Lower leg skin (tissue), 3 donors: ENCODE measurements at regions not wholly inside any gene's neighbourhood (a gene's known extent, or its start where the extent isn't known, plus 50 kb on each side); places are given as distances from the start of the nearest gene placed in this dataset.

ENCODE experiments used
- POLR2A ChIP-seq, 2 donors: fragments of 450-650 bp; IDR thresholded peaks; one replicate each; pipeline ENCODE4 v1.6.1; 2016 to 2017; ENCODE audit warnings: antibody characterized with exemption in 2 of 2, mild to moderate bottlenecking in 1 of 2, moderate library complexity in 1 of 2
- TF ChIP-seq, protein P1 (sequence below), 3 donors: fragments of 450-650 bp; IDR thresholded peaks; one replicate each; pipeline ENCODE4 v1.5.1; 2016; ENCODE audit warnings: antibody characterized with exemption in 3 of 3, mild to moderate bottlenecking in 3 of 3, moderate library complexity in 2 of 3

DNA sequence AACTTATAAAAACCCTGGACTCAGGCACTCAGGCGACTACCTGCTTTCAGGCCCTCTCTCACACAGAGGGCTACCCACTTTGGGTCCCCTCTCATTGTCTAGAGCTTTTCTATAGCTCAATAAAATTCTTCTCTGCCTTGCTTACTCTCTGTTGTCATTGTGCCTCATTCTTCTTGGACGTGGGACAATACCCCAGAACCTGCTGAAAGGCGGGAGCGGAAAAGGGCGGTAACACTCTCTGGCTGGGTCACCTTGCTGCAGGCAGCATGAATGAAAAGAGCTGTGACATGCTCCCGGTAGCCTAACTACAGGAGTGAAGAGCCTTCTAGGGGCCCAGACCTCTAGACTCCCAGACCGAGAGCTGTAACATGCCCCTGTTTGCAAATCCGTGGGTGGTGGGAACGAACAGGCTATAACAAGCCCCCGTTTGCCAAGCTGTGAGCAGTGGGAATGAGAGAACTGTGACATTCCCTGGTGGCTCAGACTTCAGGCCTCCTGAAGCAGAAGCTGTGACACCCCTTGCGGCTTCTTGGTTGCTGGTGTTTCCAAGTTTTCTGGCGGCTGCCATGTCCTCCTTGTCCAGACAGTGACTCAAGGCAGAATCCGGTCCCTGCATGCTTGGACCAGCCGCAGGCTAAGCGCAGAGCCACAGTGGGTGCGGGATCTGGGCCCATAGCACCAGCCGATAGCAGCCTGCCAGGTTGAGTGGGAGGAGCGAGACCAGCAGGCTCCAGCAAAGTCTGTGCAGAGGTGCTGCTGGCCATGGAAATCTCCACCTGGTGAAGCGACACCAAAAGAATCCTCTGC is 684.6 kb downstream of the ARAP2 start:
- TF ChIP-seq, protein P1, sequence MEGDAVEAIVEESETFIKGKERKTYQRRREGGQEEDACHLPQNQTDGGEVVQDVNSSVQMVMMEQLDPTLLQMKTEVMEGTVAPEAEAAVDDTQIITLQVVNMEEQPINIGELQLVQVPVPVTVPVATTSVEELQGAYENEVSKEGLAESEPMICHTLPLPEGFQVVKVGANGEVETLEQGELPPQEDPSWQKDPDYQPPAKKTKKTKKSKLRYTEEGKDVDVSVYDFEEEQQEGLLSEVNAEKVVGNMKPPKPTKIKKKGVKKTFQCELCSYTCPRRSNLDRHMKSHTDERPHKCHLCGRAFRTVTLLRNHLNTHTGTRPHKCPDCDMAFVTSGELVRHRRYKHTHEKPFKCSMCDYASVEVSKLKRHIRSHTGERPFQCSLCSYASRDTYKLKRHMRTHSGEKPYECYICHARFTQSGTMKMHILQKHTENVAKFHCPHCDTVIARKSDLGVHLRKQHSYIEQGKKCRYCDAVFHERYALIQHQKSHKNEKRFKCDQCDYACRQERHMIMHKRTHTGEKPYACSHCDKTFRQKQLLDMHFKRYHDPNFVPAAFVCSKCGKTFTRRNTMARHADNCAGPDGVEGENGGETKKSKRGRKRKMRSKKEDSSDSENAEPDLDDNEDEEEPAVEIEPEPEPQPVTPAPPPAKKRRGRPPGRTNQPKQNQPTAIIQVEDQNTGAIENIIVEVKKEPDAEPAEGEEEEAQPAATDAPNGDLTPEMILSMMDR (IDR thresholded peaks at IDR 0.05) = no peak
- TF ChIP-seq POLR2A (IDR thresholded peaks at IDR 0.05) = no peak
